Islet precursor cell (in vitro differentiated cells): ENCODE measurements at regions not wholly inside any gene's neighbourhood (a gene's known extent, or its start where the extent isn't known, plus 50 kb on each side); places are given as distances from the start of the nearest gene placed in this dataset.

Experiments used
- DNase-seq: peaks from one replicate; pipeline ENCODE4 v3.0.0-alpha.2; 2018

DNA sequence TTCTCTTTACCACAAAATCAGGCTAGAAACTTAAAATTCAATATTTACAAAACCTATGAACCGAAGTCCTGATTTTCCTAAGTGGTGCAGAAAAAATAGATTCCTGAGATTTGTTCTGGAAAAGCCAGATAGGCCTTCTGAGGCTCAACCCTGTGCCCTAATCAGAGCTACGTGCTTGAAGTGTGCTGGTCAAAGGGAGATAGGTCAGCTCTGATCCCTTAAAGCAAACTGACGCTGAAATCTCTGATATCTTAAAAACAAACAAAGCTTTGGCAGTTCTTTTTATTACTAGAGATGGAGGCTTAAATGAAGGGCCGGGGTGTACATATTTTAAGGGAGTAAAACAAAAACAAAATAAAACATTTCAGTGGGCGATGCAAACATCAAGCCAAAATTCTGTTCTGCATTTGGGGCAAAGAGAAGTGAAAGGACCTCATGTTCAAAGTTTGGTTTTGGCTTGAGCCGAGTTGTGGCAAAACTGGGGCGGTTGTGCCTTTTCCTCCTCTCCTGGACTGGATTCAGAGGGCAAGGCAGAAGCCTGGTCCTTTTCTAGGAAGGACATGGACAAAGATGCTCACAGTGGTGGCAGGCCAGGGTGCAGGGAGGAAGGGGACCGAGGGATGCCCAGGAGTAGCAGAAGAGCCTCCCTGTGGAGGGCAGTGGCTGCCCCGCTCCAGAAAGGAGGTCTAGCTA lies 295.0 kb downstream of the CDCA7 start:
- no peak for DNase-seq

DNA sequence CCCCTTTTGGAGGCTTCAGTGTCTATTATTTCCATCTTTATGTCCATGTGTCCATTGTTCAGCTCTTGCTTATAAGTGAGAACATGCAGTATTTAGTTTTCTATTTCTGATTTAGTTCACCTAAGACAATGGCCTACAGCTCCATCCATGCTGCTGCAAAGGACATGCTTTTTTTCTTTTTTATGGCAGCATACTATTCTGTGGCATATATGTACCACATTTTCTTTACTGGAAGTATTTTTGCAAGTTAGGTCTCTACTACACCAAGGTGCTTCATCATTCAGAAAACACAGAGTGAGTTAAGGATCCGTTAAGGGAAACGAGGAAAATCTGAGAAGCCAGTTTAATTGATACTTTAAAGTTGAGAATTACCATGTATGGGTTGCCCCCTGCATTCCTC lies 297.2 kb downstream of the CDCA7 start:
- DNase-seq = no peak

DNA sequence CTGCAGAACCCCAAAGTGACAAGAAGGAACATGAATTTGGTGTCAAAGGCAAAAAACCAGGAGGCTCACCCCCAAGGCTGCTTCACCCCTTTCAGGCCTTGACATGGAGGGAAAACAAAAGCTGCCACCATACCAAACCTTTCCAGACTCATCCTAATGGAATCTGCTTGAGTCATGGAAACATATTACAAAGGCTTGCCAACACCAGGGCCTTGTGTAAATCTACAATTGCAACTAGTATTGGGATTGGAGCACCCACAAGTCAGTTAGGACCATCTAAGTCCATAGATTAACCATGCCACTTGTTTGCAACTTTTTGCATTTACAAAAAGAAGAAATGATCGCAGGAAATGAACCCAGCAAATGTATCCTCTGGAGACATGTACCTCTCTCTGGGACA lies 297.6 kb downstream of the CDCA7 start:
- peak; percentile 63 for DNase-seq

DNA sequence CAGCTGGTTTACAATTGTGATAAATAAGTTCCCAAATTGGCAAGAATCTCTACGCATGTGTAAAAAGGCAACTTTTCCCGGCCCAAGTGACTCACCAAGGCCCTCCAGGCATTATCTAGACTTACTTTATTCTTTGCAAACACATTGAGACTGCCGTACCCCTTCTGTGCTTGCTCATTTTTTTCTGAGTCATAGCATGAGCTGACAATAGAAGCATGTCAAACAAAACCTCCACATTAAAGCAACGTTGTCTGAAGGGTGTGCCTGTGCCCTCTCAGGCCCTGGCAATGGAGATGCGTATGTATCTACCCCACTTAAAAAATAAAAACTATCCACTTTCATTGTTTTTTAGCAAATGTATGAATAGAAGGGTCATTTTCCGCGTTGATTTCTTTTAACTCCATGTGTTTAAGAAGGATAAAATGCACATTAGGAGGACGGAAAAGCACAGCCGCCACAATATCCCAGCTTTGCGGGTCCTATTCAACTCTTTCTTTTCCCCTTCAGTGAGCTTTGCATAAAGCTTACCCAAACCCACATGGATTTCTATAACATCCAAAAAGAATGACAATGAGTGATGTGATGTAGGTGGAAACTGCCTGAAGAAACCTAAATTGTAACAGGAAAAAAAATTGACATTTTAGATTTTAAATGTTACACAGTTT lies 298.2 kb downstream of the CDCA7 start:
- peak; percentile 87 for DNase-seq

DNA sequence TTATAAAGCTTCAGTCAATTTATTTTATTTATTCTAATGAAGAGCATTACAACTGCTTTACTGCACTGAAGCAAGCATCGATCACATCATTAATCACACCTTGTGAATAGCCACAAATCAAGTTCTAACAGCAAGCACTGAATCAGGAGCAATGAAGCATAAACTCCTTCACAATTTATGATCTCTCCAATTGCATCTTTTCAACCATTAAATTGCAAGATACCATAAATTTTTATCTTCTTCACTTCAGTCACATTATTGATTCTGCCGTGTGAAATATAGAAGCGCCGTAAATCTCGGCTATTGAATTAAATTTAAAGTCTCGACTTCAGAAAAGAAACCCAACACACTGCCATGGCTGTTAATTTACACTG lies 298.7 kb downstream of the CDCA7 start:
- no peak for DNase-seq

DNA sequence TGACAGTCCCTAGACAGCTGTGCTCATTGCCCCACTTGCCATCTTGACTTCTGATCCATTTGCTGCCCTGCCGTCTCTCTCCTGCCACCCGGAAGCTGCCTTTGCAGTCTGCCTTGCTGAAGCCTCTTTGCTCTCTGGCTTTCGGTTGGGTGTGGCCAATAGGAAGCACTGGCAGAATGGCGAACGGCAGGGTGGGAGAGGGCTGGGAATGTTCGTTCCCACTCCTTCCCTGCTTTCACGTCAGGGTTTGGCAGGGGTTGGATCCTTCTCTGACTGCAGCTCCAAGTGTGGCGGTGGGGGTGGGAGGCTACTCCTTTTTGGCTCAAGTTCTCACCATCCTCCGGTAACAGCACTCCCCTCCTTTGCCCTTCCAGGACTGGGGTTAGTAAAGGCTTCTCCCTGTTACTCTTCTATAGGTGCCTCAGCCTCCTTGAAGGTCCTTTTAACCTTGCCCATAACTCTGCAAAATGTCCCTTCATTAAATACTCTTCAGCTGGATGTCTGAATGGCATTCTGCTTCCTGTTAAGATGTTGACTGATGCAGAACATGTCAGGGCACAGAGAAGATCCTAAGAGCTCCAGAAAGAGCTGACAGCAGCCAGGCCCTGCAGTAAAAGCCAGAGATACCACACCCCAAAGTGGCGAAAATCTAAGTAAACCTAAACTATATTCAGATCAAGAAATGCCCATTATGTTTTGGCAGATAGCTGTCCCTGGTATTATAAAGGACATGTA lies 299.7 kb downstream of the CDCA7 start:
- no peak for DNase-seq

DNA sequence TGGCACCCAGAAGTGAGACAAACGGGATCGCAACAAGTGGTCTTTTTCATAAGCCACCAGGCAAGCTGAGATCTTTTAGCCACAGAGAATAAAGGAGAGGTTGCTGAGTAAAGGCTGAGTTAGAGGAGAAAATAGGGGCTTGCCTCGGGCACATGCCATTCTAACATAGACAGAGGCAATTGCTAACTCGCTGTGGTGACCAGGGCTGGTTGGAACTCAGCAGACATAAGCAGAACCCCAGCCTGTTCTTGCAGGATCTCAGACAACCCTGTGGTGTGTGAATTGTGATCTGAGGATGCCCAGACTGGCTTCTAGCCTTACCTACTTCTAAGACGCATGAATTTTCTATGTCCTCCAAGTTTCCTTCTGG lies 300.2 kb downstream of the CDCA7 start:
- peak; percentile 80 for DNase-seq

DNA sequence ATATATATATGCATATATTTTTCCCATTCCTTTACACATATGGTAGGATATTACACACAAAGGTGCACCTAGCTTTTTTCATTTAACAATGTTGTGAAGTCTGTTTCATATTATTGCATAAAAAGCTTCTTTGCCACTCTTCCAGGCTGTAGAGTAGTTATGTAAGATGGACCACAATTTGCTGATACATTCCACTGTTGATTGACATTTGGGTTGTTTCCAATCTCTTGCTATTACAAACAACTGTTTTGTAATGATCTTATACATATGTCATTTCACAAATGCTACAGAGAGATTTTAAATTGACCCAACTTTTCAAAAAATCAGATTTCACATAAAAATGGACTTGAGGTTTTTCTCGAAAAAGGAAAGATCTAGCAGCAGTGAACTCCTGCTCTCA lies 301.4 kb downstream of the CDCA7 start:
- DNase-seq = no peak

DNA sequence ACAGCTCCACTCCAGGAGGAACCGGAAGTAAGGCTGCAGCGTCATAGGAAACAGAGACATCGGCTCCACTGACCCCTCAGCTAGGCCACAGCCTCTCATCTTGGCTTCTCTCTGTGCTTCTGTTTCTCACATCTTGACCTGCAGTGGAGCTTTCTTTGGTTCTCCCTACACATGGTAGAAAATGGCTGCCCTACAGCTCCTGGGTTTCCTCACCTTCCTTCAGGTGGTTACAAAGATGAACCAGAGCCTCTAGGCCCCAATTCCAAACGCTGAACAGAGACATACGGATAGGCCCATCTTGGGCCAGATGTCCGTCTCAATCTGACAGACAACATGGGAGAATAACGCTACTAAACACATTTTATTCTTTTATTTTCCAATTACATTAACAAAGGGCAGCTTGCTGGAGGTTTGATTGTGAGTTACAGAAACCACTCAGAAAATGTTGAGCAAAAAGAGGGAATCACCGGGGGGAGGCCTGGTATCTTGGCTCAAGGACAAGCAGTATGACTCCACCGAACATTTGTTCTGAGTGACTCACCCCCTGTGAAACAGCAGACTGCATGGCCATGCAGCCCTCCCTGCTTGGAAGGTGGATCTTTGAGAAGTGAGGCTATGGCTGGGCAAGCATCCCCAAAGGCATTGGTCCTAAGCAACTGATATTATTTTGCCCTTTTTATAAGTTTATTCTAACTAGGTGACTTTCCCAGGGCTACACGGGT lies 303.5 kb downstream of the CDCA7 start:
- peak; percentile 85 for DNase-seq

DNA sequence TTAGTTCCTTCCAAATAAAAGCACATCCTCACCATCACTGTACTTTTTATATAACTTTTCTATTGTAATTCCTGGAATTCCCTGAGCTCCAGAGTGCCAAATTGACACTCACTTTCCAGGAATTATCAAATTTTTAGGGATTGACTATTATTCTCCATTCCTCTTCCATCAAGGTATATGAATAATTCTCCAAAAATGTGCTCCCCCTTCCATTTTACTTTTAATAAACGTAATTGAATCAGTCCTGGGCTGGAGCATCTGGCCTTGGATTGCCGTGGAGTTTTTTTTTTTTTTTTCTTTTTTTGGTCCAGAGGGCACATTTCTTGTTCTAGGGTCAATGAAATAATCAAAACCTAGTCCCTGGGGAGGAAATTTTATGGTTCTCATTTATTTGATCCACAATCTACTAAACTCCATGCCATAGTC lies 304.3 kb downstream of the CDCA7 start:
- DNase-seq = no peak

DNA sequence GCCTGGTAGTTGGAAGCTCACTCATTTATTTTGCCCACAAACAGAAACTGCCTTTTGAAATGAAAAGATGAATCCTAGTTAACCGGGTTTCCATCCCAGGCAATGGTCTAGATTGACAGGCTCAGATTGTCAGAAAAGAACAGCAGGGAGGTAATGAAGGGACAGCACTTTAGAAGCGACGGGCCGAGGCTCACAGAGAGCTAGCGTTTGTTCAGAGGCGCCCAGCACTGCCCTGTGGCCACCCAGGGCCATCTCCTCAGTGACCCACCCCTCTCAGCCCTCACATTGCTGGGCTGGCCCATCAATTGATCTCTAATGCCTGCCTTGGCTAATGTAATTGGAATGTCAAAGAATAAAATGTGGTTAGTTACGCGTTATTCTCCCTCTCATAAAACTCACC lies 304.8 kb downstream of the CDCA7 start:
- no peak for DNase-seq

DNA sequence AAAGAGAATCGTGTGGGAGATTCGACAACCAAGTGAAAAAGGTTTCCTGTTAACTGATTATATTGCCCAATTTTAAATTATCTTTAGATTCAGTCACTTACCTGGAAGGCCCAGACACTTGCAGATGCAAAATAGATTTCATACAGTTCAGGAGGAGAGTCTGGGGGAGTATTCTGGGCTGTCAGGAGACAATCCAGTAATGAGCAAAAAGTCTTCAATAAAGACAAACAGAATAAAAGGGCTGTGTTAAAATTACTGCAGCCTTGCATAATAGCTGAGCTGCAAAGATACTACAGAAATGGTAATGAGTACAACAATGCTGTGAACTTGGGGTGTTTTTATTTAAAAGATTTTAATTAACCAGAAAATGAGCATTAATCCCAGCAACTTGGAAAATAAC lies 303.6 kb downstream of the SP3 start:
- DNase-seq = no peak

DNA sequence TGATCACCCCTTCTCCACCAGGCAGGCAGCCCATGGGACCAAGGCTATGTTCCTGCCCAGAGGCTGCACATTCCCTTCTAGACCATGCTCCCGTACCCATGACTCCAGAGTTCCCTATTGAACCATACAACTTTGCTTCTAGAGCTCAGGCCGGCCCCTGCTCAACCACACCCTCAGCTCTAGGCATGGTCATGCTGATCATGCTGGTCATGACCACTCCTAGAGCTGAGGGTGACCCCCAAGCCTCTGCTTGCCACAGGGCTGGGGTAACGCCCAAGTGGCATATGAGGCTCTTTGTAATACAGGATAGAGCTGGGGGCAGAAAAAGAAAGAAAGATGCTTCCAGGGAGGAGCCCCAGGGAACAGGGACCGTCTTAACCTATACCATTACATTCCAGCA lies 301.8 kb downstream of the SP3 start:
- DNase-seq = no peak

DNA sequence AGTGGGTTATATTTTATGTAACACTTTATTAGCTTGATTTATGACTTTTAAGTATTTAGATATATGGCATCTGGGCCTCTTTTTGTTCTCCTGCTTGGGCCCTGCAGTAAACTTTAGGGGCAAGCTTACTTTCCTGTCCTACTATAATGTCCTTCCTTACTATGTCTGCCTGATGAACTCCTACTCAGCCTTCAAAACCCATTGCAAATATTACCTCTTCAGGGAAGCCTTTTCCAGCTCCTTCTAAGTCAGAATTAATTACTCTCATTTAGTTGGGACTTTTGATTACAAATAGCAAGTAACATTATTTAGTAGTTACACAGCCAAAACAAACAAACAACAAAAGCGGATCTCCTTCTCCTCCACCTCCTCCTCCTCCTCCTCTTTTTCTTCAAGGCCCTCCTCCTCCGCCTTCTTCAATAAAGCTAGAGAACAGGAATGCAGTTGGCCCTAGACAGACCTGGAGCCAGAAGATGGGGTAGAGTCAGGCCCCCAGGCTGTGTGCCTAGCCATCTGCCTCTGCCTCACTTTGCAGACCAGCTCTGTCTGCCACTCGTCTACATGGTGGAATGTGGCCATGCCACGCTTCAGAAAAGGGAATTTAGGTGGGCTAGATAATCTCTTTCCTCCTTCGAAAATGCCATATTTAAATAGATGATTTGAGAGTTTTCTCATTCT lies 301.2 kb downstream of the SP3 start:
- DNase-seq = peak; percentile 82

DNA sequence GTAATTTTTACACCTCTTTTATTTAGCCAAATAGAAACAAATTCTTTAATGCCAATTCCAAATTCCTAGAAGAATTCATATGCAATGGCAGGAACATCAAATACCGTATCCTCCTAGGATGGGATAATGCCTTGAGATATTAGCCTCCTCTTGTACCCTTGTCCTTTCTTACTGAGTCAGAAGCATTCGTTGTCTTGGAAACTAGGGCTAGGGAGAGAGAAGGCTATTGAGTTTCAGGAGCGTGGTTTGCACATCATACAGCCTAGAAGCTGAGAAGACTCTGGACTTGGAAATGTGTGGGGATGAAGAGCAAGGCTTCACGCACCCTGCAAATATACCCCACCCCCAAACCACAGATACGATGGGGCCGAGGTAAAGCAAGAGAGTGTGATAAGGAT lies 300.7 kb downstream of the SP3 start:
- DNase-seq = no peak

DNA sequence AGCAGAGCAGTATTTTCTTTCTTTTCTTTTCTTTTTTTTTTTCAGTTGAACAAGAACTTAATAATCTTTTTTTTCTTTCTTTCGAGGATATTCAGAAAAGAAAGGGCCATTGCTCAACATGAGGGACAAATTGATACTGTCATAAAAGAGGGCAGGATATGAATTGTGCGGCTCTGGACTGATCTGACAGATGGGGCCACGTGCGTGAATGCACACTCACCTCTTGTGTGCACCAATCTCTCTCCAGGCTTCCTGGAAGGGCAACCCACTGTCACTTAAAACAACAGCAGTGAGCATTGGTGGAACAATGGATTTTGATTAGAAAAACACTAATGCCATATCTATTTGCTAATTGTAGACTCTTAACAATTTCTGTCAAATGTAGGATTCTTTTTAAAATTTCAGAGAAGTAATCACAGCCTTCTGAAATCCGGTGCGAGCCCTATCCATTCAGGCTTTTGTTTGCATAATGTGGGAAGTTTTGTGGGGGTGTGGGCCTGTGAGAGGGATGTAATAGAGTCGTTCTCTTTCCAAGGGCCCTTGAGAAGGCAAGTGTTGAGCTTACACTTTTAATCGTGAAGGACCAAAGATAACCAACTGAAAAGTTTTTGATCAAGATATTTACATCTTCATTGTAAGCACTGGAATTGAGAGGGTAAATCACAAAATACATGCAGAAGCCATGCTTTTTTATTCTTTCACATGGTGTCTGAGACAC lies 298.8 kb downstream of the SP3 start:
- DNase-seq = no peak

DNA sequence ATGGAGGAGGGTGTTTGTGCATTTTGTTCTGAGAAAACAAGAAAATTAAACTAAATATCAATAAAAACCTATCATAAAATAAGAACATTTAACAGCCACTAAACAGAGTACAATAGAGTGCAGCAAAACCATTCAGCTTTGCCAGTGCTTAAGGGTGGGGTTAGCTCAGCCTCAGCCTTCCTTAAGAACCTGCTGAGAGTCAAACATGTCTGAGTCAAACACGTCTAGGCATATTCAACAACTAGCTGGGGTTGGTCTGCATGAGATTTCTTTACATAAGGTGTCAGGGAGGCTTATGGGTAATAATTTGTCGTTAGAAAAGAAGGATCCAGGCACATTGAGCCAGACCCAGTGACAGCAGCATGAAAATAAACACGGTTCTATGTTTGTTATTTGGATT lies 298.2 kb downstream of the SP3 start:
- DNase-seq = no peak

DNA sequence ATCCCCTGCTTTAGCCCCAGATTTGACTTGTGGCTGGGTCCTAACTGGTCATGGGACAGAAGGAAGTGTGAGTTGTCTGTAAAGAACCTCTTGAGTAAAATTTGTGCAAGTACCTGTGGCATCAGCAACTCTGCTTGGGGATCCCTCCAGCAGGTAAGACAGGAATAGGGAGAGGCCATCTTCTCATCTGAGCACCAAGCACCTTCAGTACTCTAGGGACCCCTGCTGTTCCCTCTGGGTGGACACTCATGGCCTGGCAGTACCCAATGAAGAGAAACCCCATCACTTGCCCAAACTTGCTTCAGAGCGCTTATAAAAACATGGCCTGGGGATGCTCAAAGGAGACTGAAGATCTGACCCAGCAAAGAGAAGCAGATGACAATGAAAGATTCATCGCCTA lies 297.8 kb downstream of the SP3 start:
- no peak for DNase-seq

DNA sequence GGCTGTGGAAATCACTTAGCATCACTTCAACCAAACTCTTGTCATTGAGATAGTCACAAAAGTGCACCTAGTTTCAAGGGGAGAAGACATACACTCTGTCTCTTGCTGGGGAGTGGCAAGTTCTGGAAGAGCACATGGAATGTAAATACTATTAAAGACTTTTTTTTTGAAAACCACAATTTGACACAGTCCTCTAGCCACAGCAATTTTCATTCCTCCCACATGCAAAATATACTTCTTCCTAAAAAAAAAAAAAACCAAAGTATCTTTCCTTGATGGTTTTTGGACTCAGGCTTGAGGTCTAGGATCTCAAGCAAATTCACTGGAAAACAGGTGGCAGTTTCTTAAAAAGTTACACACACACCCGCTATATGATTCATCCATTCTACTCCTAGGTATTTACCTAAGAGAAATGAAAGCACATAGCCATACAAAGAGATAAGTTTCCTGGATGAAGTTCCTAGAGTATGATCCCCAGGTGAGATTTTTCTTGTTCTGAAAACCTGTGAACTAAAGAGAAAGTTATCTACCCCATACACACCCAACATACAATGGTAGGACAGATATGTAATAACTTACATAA lies 295.8 kb downstream of the SP3 start:
- no peak for DNase-seq

DNA sequence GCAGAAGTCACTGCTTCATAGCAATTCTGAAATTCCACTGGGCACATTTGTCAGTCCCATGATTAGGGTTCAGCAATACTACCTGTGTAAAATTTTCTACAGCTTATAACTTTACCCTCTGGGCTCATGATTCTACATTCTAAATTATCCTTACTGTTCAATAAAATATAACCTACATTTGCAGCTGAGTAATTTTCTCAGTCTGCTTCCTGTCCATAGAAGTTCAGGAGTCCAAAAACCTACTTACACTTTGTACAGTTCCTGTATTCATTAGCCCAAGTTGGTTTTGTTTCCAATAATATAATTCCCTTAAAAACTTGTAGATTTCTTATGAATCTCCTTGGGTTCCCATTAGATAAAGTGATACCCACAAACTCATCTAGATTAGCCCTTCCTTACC lies 295.3 kb downstream of the SP3 start:
- DNase-seq = no peak

DNA sequence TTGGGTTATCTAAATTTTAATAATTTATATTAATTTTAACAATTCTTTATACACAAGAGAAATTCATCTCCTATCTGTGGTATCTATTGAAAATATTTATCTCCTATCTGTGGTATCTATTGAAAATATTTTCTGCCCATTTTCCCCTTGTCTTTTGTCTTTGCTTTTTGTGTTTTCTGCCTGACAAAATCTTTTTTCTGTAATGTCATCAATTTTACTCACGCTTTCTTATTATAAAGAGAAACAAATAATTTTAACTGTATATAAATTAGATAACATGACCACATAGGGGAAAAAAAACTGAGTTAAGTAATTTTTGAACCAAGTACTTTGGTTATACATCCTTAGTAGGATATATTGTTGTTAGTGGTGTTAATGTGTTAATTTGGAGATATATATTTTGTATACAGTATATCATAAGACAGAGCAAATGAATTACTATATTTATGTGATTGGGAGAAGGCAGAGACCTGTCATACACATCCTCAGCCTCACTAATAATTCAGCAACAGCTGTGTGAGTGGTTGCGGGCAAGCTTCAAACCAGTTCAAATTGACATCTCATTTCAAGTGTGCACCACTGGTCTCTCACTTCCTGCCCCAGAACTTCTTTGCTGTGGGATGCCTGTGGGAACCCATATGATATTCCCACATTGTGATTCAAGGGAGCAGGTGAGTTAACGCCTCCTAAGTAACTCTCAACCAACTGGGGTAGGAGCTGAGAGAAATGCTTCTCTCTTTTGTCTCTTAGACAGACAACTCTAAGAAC lies 292.4 kb downstream of the SP3 start:
- no peak for DNase-seq
